ENCODE measurements at regions not wholly inside any gene's neighbourhood (a gene's known extent, or its start where the extent isn't known, plus 50 kb on each side); places are given as distances from the start of the nearest gene placed in this dataset. TPM values are rescaled to one million over a fixed set of nuclear protein-coding genes. Genes with fewer than 3 reads are reported as not detected.
"Not testable (repeated sequence)": the region's sequence is repeated elsewhere in the genome, so short reads cannot be mapped to it uniquely, and the experiment has no call there.

DNA sequence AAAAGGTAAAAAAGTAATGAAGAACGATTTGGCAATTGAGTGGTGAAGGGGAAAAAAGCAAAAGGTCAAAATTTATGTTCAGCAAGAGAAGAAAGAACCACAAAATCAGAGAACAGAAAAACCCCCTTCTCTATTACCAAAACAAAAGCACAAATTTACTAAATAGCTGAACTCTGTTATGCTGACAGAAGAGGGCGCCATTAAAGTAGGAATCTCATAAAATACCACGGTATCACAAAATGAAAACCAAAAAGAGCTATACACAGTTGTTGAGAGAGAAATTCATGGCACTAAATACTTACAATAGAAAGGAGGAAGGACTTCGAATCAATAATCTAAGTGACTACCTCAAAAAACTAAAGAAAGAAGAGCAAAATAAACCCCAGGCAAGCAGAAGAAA lies 69.6 kb upstream of the CXorf66 start:
- no peak overlapping the region for H3K4me2 ChIP-seq
- no peaks in the 10 kb centered on the region for H3K36me3 ChIP-seq (replicated peaks; ENCODE audit: insufficient read depth, low read depth)
- H3K4me3 ChIP-seq = no peak overlapping the region
- H2AFZ ChIP-seq = no peak overlapping the region
- no peaks in the 10 kb centered on the region for H4K20me1 ChIP-seq (ENCODE audit: insufficient read depth, poor library complexity, severe bottlenecking)
- no peak for DNase-seq (ENCODE audit: low spot score)
- 27% methylated on average over 4 of the region's 4 CpGs for WGBS (ENCODE audit: low lambda C conversion rate, missing lambda C conversion rate)
- no peaks in the 10 kb centered on the region for H3K9me2 ChIP-seq (replicated peaks; ENCODE audit: insufficient read depth)
- H3K79me2 ChIP-seq = no peaks in the 10 kb centered on the region
- no peaks in the 10 kb centered on the region for H3K4me1 ChIP-seq (ENCODE audit: insufficient read depth)
- H3K27me3 ChIP-seq = no peaks in the 10 kb centered on the region
- TF ChIP-seq EZH2 (IDR thresholded peaks at IDR 0.05; ENCODE audit: borderline replicate concordance) = no peak
- TF ChIP-seq, protein P1, sequence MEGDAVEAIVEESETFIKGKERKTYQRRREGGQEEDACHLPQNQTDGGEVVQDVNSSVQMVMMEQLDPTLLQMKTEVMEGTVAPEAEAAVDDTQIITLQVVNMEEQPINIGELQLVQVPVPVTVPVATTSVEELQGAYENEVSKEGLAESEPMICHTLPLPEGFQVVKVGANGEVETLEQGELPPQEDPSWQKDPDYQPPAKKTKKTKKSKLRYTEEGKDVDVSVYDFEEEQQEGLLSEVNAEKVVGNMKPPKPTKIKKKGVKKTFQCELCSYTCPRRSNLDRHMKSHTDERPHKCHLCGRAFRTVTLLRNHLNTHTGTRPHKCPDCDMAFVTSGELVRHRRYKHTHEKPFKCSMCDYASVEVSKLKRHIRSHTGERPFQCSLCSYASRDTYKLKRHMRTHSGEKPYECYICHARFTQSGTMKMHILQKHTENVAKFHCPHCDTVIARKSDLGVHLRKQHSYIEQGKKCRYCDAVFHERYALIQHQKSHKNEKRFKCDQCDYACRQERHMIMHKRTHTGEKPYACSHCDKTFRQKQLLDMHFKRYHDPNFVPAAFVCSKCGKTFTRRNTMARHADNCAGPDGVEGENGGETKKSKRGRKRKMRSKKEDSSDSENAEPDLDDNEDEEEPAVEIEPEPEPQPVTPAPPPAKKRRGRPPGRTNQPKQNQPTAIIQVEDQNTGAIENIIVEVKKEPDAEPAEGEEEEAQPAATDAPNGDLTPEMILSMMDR (IDR thresholded peaks at IDR 0.05; ENCODE audit: poor library complexity) = peak; percentile 27
- peaks cover 6% of the 10 kb centered on the region for H3K9me3 ChIP-seq (ENCODE audit: low read depth)
- H3K27ac ChIP-seq = no peak overlapping the region

DNA sequence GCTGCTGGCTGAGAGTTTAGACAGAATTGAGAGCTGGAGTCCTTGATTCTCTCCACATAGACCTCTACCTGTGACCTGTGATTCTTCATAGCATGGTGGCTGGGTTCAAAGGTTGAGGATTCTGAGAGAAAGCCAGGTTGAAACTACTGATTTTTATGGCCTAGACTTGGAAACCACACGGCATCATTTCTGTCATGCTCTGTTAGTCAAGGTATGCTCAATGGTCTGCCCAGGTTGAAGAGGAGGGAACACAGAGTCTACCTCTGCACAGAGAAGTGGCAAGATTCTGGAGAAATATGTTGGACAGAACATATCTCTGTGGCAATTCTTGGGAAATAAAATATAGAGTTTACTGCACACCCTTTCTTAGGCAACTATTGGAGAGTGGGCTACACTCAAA lies 57.2 kb upstream of the CXorf66 start:
- Histone ChIP-seq H3K27me3 (no peaks in the 10 kb centered on the region), H3K9me2 (replicated peaks; ENCODE audit: insufficient read depth) (no peaks in the 10 kb centered on the region), H3K9me3 (ENCODE audit: low read depth) (no peaks in the 10 kb centered on the region), H3K36me3 (replicated peaks; ENCODE audit: insufficient read depth, low read depth) (no peaks in the 10 kb centered on the region), H4K20me1 (ENCODE audit: insufficient read depth, poor library complexity, severe bottlenecking) (no peaks in the 10 kb centered on the region), H2AFZ (no peak overlapping the region), H3K79me2 (no peaks in the 10 kb centered on the region), H3K4me3 (no peak overlapping the region), H3K4me1 (ENCODE audit: insufficient read depth) (no peaks in the 10 kb centered on the region), H3K27ac (no peak overlapping the region), H3K4me2 (no peak overlapping the region)
- DNase-seq (ENCODE audit: low spot score) = no peak
- 61% methylated on average over 1 of the region's 1 CpG for WGBS (ENCODE audit: low lambda C conversion rate, missing lambda C conversion rate)
- no peak for TF ChIP-seq EZH2phosphoT487 (IDR thresholded peaks at IDR 0.05; ENCODE audit: low read depth, severe bottlenecking, unreplicated experiment)

DNA sequence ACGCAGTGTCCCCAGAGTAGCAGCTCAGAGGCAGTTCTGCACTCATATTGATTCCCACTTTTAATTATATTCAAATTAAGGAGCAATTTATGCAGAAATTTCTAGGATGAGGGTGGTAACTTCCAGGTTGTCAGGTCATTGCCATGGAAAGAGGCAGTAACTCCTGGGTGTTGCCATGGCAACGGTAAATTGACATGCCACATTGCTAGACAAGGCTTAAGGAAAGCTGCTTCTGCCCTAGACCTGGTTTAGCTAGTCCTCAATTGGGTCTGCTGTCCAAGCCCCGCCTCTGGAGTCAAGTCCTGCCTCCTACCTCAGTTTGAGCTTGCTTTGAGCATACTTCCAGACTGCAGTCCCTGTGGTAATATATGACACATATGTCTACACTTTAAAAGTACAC lies 53.8 kb upstream of the CXorf66 start:
- H3K27me3 ChIP-seq = not testable (repeated sequence)

More for the DNA sequence above, 53.8 kb upstream of the CXorf66 start:
- H3K4me1 ChIP-seq (ENCODE audit: insufficient read depth); H3K4me3 ChIP-seq; H3K36me3 ChIP-seq (replicated peaks; ENCODE audit: insufficient read depth, low read depth); H3K27ac ChIP-seq; H3K9me2 ChIP-seq (replicated peaks; ENCODE audit: insufficient read depth); H3K4me2 ChIP-seq; H2AFZ ChIP-seq; H3K9me3 ChIP-seq (ENCODE audit: low read depth); H3K79me2 ChIP-seq; DNase-seq (ENCODE audit: low spot score); H4K20me1 ChIP-seq (ENCODE audit: insufficient read depth, poor library complexity, severe bottlenecking): not testable (repeated sequence)
- WGBS (ENCODE audit: low lambda C conversion rate, missing lambda C conversion rate) = 80% methylated on average over 1 of the region's 3 CpGs

Small RNA genes lying in the stretch of these regions (small RNA-seq; reads per million reads assigned to genes)
- not detected for gene RN7SL727P
